ENCODE measurements at regions not wholly inside any gene's neighbourhood (a gene's known extent, or its start where the extent isn't known, plus 50 kb on each side); places are given as distances from the start of the nearest gene placed in this dataset.

DNA sequence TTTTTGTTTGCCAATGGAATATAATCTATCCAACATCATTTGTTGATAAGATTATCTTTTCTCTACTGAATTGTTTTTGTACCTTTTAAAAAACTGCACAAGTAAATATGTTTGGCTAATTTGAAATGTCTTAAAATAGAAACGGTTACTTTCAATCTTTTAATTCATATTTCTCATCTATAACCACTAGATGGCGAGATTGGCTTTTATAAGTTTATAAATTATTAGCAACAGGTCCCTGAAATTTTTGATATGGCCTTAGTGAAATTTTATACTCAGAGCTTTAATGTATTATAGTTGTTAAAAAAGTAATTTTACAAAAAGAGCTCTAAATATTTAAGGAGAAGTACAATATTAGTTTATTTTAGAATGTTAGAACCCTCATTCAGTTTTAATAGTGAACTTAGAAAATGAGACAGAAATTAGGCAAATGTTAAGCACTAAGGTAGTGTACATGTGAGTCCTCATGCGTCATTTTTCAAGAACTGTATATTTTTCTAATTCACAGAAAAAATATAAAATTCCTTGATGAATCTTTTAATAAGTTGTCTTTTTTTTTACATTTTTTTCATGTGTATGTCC is 592.5 kb downstream of the ARL4A start:
- Mint-ChIP-seq H3K36me3 (no peaks in the 10 kb centered on the region), H3K4me1 (no peaks in the 10 kb centered on the region), H3K4me3 (no peak overlapping the region), H3K27ac (no peak overlapping the region), H3K9me3 (no peaks in the 10 kb centered on the region)
- no peak for ATAC-seq
- DNase-seq (ENCODE audit: low spot score in 2 of 2): no peak

- no peaks in the 10 kb centered on the region for H3K9me3 Mint-ChIP-seq
- no peaks in the 10 kb centered on the region for H3K36me3 Mint-ChIP-seq
- DNase-seq (ENCODE audit: low spot score in 2 of 2) (no peak), ATAC-seq (no peak)
- no peak overlapping the region for H3K4me3 Mint-ChIP-seq
- H3K27ac Mint-ChIP-seq: no peak overlapping the region
- no peaks in the 10 kb centered on the region for H3K4me1 Mint-ChIP-seq
These were observed 595.0 kb downstream of the ARL4A start for GRCh38 chr7:13282377-13282980.

DNA sequence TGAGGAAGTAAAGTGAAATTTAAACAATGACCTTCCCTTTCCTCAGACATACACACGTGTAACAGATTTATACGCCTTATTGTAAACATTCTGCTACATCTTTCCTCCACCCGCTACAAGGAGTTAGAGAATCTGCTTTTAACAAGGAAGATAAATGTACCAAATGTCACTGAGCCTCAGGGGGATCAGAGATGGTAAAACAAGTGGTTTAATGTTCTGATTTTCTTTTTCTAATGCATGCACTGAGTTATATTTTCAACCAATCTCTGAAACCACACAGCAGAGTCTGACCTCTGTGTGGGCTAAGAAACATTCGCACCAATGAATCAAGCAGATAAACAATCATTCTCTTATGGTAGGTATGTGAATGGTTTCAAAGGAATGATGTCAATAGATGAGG is 599.5 kb downstream of the ARL4A start:
- no peaks in the 10 kb centered on the region for H3K36me3 Mint-ChIP-seq
- DNase-seq (ENCODE audit: low spot score in 2 of 2) (no peak), ATAC-seq (no peak)
- H3K4me3 Mint-ChIP-seq: no peak overlapping the region
- H3K9me3 Mint-ChIP-seq: no peaks in the 10 kb centered on the region
- no peaks in the 10 kb centered on the region for H3K4me1 Mint-ChIP-seq
- no peak overlapping the region for H3K27ac Mint-ChIP-seq

DNA sequence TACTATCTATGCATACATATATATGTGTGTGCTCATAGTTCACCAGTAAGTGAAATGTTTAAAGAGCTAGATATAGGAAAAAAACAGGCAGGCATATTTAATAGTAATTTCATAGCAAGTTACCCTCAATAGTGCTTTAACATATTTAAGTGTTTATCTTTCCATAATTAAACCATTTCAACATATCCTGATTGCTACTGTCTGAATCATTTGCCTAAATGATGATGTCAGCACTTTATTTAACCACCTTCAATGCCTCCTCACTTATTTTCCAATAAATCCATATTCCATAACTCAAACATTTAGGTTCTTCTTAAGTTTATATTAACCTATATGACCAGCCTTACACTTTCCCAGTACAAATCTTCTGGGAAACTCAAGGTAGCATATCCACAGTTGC is 601.1 kb downstream of the ARL4A start:
- no peak overlapping the region for H3K27ac Mint-ChIP-seq
- no peaks in the 10 kb centered on the region for H3K9me3 Mint-ChIP-seq
- no peak overlapping the region for H3K4me3 Mint-ChIP-seq

DNA sequence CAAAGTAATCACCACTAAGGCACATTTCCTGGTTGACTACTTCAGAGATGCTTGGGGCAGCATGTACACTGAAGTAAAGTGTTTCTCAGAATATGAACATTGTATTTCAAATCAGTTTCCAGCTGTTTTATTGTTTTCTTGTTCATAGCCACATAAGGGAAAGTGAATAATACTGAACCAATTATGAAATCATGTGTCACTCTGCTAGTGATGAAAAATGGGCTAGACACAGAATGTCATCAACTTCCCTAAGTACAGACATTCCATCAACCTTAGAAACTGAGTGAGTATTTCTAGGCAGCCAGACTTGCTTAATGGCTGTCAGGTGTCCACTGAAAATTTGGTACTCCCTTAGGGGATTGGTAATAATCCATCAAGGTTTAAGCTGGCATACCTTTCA is 603.5 kb downstream of the ARL4A start:
- H3K9me3 Mint-ChIP-seq: no peaks in the 10 kb centered on the region
- H3K36me3 Mint-ChIP-seq: no peaks in the 10 kb centered on the region
- no peaks in the 10 kb centered on the region for H3K4me1 Mint-ChIP-seq
- no peak overlapping the region for H3K27ac Mint-ChIP-seq
- ATAC-seq: no peak
- no peak for DNase-seq (ENCODE audit: low spot score in 2 of 2)
- no peak overlapping the region for H3K4me3 Mint-ChIP-seq

More for the DNA sequence above, 601.1 kb downstream of the ARL4A start:
- ATAC-seq: no peak
- H3K4me1 Mint-ChIP-seq: no peaks in the 10 kb centered on the region
- DNase-seq (ENCODE audit: low spot score in 2 of 2): no peak
- no peaks in the 10 kb centered on the region for H3K36me3 Mint-ChIP-seq

DNA sequence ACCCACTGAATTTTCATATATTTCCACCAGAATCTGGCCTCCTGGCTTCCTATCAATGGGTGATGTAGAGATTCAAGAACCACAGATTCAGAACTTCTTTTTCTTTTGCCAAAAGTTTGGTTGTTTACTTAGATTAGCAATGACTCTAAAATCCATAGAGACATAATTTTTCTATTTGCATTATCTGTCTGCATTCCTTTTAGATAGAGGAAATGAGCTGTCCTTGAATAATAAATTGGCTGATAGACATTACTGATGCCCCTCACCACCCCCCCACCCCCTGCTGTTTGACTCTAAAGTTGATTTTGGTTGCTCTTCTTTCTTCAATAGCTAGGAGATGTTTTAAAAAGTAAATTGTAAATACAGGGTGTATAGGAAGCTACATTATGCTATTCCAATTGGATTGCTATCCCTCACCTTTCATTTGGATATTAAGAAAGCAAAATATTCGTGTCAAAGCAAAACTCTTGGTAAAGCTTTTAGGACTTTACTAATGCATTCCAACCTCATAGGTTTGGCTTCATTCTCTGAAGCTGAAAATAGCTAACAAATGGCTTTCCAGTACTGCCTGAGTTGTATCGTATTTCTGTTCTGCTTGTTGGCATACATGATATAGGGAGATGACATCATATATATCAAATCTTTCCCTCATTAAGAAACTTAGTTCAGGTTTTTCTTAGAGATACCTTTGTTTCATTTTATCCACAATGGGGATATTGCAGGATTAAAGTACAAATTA is 606.0 kb downstream of the ARL4A start:
- H3K36me3 Mint-ChIP-seq: no peaks in the 10 kb centered on the region
- no peaks in the 10 kb centered on the region for H3K4me1 Mint-ChIP-seq
- ATAC-seq (no peak), DNase-seq (ENCODE audit: low spot score in 2 of 2) (no peak)
- H3K9me3 Mint-ChIP-seq: no peaks in the 10 kb centered on the region
- H3K27ac Mint-ChIP-seq: no peak overlapping the region
- H3K4me3 Mint-ChIP-seq: no peak overlapping the region

DNA sequence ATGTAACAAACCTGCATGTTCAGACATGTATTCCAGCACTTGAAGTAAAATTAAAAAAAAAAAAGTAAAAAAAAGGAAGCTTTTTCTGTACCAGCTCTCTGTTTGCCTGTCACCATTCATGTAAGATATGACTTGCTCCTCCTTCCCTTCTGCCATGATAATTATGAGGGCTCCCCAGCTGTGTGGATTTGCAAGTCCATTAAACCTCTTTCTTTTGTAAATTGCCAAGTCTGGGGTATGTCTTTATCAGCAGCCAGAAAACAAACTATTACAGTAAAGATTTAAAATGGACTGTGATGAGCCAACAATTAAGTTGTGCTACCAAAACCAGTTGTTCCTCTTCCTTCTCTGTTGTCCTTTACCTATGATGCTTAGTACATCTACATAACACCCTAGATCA is 619.6 kb downstream of the ARL4A start:
- ATAC-seq: no peak
- no peaks in the 10 kb centered on the region for H3K36me3 Mint-ChIP-seq
- no peak overlapping the region for H3K4me3 Mint-ChIP-seq
- no peaks in the 10 kb centered on the region for H3K9me3 Mint-ChIP-seq
- DNase-seq (ENCODE audit: low spot score in 2 of 2): no peak
- H3K27ac Mint-ChIP-seq: no peak overlapping the region
- H3K4me1 Mint-ChIP-seq: no peaks in the 10 kb centered on the region

GRCh38 chr7:13308423-13308822 is 621.0 kb downstream of the ARL4A start:
- H3K4me3 Mint-ChIP-seq: no peak overlapping the region
- no peak for ATAC-seq
- no peaks in the 10 kb centered on the region for H3K36me3 Mint-ChIP-seq
- H3K4me1 Mint-ChIP-seq: no peaks in the 10 kb centered on the region
- peaks cover 3% of the 10 kb centered on the region for H3K9me3 Mint-ChIP-seq
- no peak for DNase-seq (ENCODE audit: low spot score in 2 of 2)
- H3K27ac Mint-ChIP-seq: no peak overlapping the region

DNA sequence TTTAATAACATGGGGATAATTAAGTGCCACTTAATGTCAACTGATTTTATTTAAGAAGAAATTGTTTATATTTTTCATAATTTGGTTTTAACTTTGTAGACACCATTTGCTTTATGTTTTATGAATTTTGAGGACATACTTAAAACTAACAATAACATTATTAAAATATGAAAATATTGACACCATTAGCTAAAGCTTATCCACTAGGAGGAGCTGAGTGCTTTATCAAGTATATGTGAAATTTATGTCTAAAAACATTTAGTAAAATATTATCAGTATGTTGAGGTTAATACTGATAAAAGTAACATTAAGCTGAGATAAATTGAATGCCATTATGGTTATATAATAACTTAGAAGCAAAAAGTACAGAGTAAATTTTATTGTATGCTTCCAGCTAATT is 622.1 kb downstream of the ARL4A start:
- Mint-ChIP-seq H3K36me3 (no peaks in the 10 kb centered on the region), H3K4me3 (no peak overlapping the region), H3K9me3 (peaks cover 3% of the 10 kb centered on the region), H3K27ac (no peak overlapping the region), H3K4me1 (no peaks in the 10 kb centered on the region)
- ATAC-seq (no peak), DNase-seq (ENCODE audit: low spot score in 2 of 2) (no peak)

DNA sequence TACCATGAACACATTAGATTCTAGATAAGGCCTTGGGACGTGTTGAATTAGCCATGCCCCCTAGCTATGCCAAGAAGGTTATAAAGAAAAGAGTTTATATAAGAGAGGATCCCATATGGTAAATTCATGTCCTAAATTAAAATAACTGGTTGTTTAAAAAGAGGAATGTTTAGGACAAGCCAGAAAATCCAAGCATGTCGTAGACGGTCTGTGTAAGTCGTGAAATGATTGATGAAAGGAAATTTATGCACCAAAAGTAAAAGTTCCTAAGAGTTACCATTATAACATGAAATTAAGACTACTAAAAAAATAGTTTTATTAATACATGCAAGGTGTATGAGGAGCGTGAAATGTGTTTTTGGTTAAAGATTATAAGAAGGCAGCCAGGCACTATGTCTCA is 624.9 kb downstream of the ARL4A start:
- no peaks in the 10 kb centered on the region for H3K36me3 Mint-ChIP-seq
- no peak overlapping the region for H3K27ac Mint-ChIP-seq
- no peaks in the 10 kb centered on the region for H3K4me1 Mint-ChIP-seq
- H3K9me3 Mint-ChIP-seq: peaks cover 3% of the 10 kb centered on the region
- ATAC-seq (no peak), DNase-seq (ENCODE audit: low spot score in 2 of 2) (no peak)
- H3K4me3 Mint-ChIP-seq: no peak overlapping the region

DNA sequence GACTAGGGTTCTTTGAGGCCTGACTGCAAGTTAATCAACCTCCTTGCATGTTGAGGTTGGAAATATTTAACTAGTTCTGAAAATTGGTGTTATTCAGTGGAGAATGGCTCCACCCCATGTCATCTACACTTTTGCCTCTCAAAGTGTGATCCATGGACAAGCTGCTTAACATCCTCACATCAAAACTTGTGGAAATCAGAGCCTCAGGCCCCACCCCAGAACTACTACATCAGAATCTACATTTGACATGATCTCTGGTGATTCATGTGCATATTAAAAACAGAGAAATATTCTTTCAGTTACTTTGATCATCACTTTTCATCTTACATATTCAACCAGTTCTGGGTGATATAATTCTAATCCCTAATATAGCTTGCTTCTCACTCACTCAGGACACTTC is 632.9 kb downstream of the ARL4A start:
- no peaks in the 10 kb centered on the region for H3K36me3 Mint-ChIP-seq

GRCh38 chr7:13321316-13321715 is 633.9 kb downstream of the ARL4A start:
- H3K27ac Mint-ChIP-seq: no peak overlapping the region
- no peaks in the 10 kb centered on the region for H3K4me1 Mint-ChIP-seq
- no peaks in the 10 kb centered on the region for H3K9me3 Mint-ChIP-seq
- no peak for DNase-seq (ENCODE audit: low spot score in 2 of 2)
- H3K36me3 Mint-ChIP-seq: no peaks in the 10 kb centered on the region
- no peak for ATAC-seq
- H3K4me3 Mint-ChIP-seq: no peak overlapping the region

More for the DNA sequence above, 632.9 kb downstream of the ARL4A start:
- no peak for ATAC-seq
- DNase-seq (ENCODE audit: low spot score in 2 of 2): no peak
- Mint-ChIP-seq H3K4me3 (no peak overlapping the region), H3K27ac (no peak overlapping the region), H3K4me1 (no peaks in the 10 kb centered on the region), H3K9me3 (no peaks in the 10 kb centered on the region)

DNA sequence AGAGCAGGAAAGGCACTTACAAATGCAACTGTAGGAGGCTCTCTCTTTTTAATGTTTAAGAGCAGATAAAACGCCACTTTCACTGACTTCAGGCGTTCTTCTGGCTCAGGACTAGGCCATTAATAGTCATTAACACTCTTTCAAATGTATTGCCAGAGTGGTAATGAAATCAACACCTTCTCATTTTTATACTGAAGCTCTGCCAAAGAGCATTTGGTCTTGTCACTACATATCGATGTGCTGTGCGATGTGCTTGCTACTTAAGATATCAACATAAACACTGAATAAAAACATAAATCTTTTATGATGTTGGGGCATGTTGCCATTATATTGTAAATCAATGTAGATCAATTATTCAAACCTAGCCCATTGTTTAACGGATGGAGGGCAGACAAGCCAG is 634.7 kb downstream of the ARL4A start:
- ATAC-seq (no peak), DNase-seq (ENCODE audit: low spot score in 2 of 2) (no peak)
- Mint-ChIP-seq H3K9me3 (no peaks in the 10 kb centered on the region), H3K27ac (no peak overlapping the region), H3K4me3 (no peak overlapping the region), H3K36me3 (no peaks in the 10 kb centered on the region), H3K4me1 (no peaks in the 10 kb centered on the region)

GRCh38 chr7:13327669-13328068 is 640.2 kb downstream of the ARL4A start:
- Mint-ChIP-seq H3K4me3 (no peak overlapping the region), H3K36me3 (no peaks in the 10 kb centered on the region), H3K4me1 (no peaks in the 10 kb centered on the region), H3K9me3 (no peaks in the 10 kb centered on the region), H3K27ac (no peak overlapping the region)
- ATAC-seq (no peak), DNase-seq (ENCODE audit: low spot score in 2 of 2) (no peak)

GRCh38 chr7:13333371-13333770 is 645.9 kb downstream of the ARL4A start:
- Mint-ChIP-seq H3K36me3 (no peaks in the 10 kb centered on the region), H3K4me1 (no peaks in the 10 kb centered on the region), H3K27ac (no peak overlapping the region), H3K4me3 (no peak overlapping the region), H3K9me3 (no peaks in the 10 kb centered on the region)
- DNase-seq (ENCODE audit: low spot score in 2 of 2): no peak
- no peak for ATAC-seq

- no peak overlapping the region for H3K4me3 Mint-ChIP-seq
- H3K36me3 Mint-ChIP-seq: no peaks in the 10 kb centered on the region
- H3K9me3 Mint-ChIP-seq: no peaks in the 10 kb centered on the region
- no peak overlapping the region for H3K27ac Mint-ChIP-seq
- ATAC-seq (no peak), DNase-seq (ENCODE audit: low spot score in 2 of 2) (no peak)
- no peaks in the 10 kb centered on the region for H3K4me1 Mint-ChIP-seq
These were observed 648.8 kb downstream of the ARL4A start for GRCh38 chr7:13336227-13336626.
